PC-3 (cell line): ENCODE measurements at regions not wholly inside any gene's neighbourhood (a gene's known extent, or its start where the extent isn't known, plus 50 kb on each side); places are given as distances from the start of the nearest gene placed in this dataset.

ENCODE experiments used
- ATAC-seq: fragments of 200-7000 bp; cut with Tn5 transposase; 2 replicates; pipeline ENCODE4 v1.9.1; 2020; ENCODE audit warnings: mild to moderate bottlenecking, moderate library complexity
- BruUV-seq: library from RNA; stranded (reverse); fragments of 400-500 nt; replicated peaks from 2 replicates; lab custom pipeline; 2021; lab: Mats Ljungman, UMichigan
- CTCF ChIA-PET: fragments of 300-600 bp; sonication (Branson Sonifier 250); formaldehyde crosslinking; loops from one replicate; lab custom pipeline; 2022; ENCODE audit warnings: antibody characterized with exemption; lab: Charles Lee
- POLR2A ChIA-PET: fragments of 300-600 bp; sonication (Branson Sonifier 250); formaldehyde crosslinking; loops from one replicate; lab custom pipeline; 2022; ENCODE audit warnings: antibody characterized with exemption; ENCODE audit not compliant: unreplicated experiment; lab: Charles Lee
- DNase-seq: peaks from one replicate; pipeline ENCODE4 v3.0.0-alpha.2; 2015
- H2AFZ ChIP-seq: fragments of 300-600 bp; sonication (generic); 2 replicates; pipeline ENCODE4 v1.6.0; 2016; ENCODE audit warnings: antibody characterized with exemption, low read length
- H3F3A ChIP-seq: fragments of 300-600 bp; sonication (generic); one replicate; pipeline ENCODE4 v1.6.0; 2017; ENCODE audit warnings: antibody characterized with exemption, low read length, control low read depth, mild to moderate bottlenecking; ENCODE audit not compliant: unreplicated experiment
- H3K27ac ChIP-seq: fragments of 300-600 bp; sonication (generic); 2 replicates; pipeline ENCODE4 v1.5.1; 2016; ENCODE audit warnings: mild to moderate bottlenecking, low read length
- H3K27me3 ChIP-seq: fragments of 300-600 bp; sonication (generic); 2 replicates; pipeline ENCODE4 v1.6.1; 2016; ENCODE audit warnings: low read length, mixed read lengths
- H3K36me3 ChIP-seq: fragments of 300-600 bp; sonication (generic); 2 replicates; pipeline ENCODE4 v1.6.1; 2016; ENCODE audit warnings: low read depth, mixed run types, low read length, mixed read lengths
- H3K4me1 ChIP-seq: fragments of 300-600 bp; sonication (generic); 2 replicates; pipeline ENCODE4 v1.5.1; 2016; ENCODE audit warnings: low read length; ENCODE audit not compliant: insufficient read depth
- H3K4me2 ChIP-seq: fragments of 300-600 bp; sonication (generic); 2 replicates; pipeline ENCODE4 v1.6.0; 2016; ENCODE audit warnings: low read length
- H3K4me3 ChIP-seq: fragments of 300-600 bp; sonication (generic); 2 replicates; pipeline ENCODE4 v1.5.1; 2016; ENCODE audit warnings: mild to moderate bottlenecking, low read length, mixed read lengths
- H3K79me2 ChIP-seq: fragments of 300-600 bp; sonication (generic); 2 replicates; pipeline ENCODE4 v1.6.1; 2017; ENCODE audit warnings: low read length, mixed read lengths
- H3K9ac ChIP-seq: fragments of 300-600 bp; sonication (generic); 2 replicates; pipeline ENCODE4 v1.6.0; 2016; ENCODE audit warnings: mild to moderate bottlenecking, low read length
- H3K9me2 ChIP-seq: fragments of 300-600 bp; sonication (generic); replicated peaks from 2 replicates; pipeline ENCODE4 v1.6.1; 2016; ENCODE audit warnings: mixed run types, low read length, mixed read lengths
- H3K9me3 ChIP-seq: fragments of 300-600 bp; sonication (generic); 2 replicates; pipeline ENCODE4 v1.6.1; 2016; ENCODE audit warnings: low read length, mixed read lengths
- H4K20me1 ChIP-seq: fragments of 300-600 bp; sonication (generic); 2 replicates; pipeline ENCODE4 v1.6.1; 2016; ENCODE audit warnings: low read length, mixed read lengths
- EZH2 ChIP-seq: fragments of 300-600 bp; sonication (generic); IDR thresholded peaks from one replicate; pipeline ENCODE4 v1.6.1; 2017; ENCODE audit warnings: antibody characterized with exemption, mild to moderate bottlenecking, low read length; ENCODE audit not compliant: unreplicated experiment
- EZH2phosphoT487 ChIP-seq: fragments of 300-600 bp; sonication (generic); IDR thresholded peaks from 2 replicates; pipeline ENCODE4 v1.6.1; 2018; ENCODE audit warnings: mild to moderate bottlenecking, antibody characterized with exemption, low read length, borderline replicate concordance
- intact Hi-C: fragments of 100-400 bp; cut with micrococcal nuclease; formaldehyde crosslinking; loops from 2 replicates; pipeline ENCODE4 v1.9.0; 2023
- TF ChIP-seq, protein P1 (sequence below): fragments of 300-600 bp; sonication (generic); conservative IDR thresholded peaks from 2 replicates; pipeline ENCODE4 v1.5.1; 2017; ENCODE audit warnings: antibody characterized with exemption, low read depth, mild to moderate bottlenecking, low read length

DNA sequence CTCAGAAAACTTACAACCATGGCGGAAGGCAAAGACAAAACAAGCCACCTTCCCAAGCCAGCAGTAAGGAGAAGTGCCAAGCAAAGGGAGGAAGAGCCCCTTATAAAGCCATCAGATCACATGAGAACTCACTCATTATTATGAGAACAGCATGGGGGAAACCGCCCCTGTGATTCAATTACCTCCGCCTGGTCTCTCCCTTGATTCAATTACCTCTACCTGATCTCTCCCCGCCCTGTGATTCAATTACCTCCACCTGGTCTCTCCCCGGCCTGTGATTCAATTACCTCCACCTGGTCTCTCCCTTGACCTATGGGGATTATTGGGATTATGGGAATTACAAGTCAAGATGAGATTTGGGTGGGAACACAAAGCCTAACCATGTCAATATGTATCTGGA lies 467.3 kb upstream of the FTMT start:
- no peak for DNase-seq
- intact Hi-C loops, result no loop called here
- no peaks in the 10 kb centered on the region for H3K4me1 ChIP-seq
- no peak for ATAC-seq
- no peak overlapping the region for H3K4me2 ChIP-seq
- ChIA-PET CTCF (no interaction called here), POLR2A (no interaction called here)
- no peaks in the 10 kb centered on the region for H3K9me3 ChIP-seq
- no TSS peak for BruUV-seq
- no peaks in the 10 kb centered on the region for H3K27me3 ChIP-seq
- no peak for TF ChIP-seq EZH2phosphoT487
- TF ChIP-seq, protein P1, sequence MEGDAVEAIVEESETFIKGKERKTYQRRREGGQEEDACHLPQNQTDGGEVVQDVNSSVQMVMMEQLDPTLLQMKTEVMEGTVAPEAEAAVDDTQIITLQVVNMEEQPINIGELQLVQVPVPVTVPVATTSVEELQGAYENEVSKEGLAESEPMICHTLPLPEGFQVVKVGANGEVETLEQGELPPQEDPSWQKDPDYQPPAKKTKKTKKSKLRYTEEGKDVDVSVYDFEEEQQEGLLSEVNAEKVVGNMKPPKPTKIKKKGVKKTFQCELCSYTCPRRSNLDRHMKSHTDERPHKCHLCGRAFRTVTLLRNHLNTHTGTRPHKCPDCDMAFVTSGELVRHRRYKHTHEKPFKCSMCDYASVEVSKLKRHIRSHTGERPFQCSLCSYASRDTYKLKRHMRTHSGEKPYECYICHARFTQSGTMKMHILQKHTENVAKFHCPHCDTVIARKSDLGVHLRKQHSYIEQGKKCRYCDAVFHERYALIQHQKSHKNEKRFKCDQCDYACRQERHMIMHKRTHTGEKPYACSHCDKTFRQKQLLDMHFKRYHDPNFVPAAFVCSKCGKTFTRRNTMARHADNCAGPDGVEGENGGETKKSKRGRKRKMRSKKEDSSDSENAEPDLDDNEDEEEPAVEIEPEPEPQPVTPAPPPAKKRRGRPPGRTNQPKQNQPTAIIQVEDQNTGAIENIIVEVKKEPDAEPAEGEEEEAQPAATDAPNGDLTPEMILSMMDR, result no peak
- TF ChIP-seq EZH2, result no peak
- H4K20me1 ChIP-seq, result no peaks in the 10 kb centered on the region
- H3K36me3 ChIP-seq, result no peaks in the 10 kb centered on the region
- no peaks in the 10 kb centered on the region for H3K79me2 ChIP-seq
- no peak overlapping the region for H3K27ac ChIP-seq
- H2AFZ ChIP-seq, result no peak overlapping the region
- no peak overlapping the region for H3K9ac ChIP-seq
- no peaks in the 10 kb centered on the region for H3F3A ChIP-seq
- H3K4me3 ChIP-seq, result no peak overlapping the region
- H3K9me2 ChIP-seq, result no peaks in the 10 kb centered on the region

DNA sequence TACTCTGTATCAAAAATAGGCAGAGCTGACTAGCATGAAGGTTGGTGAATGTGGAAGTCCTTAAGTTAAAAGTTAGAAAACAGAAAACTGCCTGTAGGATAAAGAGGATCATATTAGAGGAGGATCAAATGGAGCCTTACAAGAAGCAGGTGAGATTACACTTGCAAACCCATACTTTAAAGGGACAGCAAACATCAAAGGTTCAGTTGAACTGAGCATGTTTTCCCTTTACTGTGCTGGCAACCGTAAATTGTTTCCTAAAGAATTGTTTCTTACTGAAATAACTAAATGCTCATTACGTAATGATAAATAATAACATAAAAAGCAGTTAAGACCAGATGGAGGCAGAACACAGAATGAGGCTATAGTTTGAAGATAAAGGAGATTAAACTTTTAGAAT lies 465.3 kb upstream of the FTMT start:
- H3K9ac ChIP-seq, result no peak overlapping the region

DNA sequence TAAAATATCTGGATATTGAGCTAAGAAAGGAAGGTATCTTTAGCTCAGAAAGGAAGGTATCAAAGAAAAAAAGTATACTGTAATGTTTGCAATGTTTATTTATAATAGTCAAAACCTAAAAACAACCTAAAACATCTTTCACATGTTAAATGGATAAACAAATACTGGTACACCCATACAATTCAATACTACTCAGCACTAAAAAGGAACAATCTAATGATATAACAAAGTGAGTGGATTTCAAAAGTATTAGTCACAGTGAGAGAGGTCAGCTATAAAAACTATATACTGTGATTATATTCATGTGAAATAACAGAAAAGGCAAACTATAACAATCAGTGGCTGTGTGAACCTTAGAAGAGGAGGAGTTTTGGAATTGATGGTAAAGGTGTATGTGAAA lies 455.0 kb upstream of the FTMT start:
- no TSS peak for BruUV-seq
- DNase-seq, result peak; percentile 14
- Histone ChIP-seq H3K27me3 (no peaks in the 10 kb centered on the region), H3K4me1 (no peaks in the 10 kb centered on the region), H3K9me3 (no peaks in the 10 kb centered on the region), H3K9ac (no peak overlapping the region), H3K9me2 (no peaks in the 10 kb centered on the region), H3F3A (no peaks in the 10 kb centered on the region), H3K4me3 (no peak overlapping the region), H2AFZ (no peak overlapping the region), H3K36me3 (no peaks in the 10 kb centered on the region), H3K27ac (no peak overlapping the region), H3K4me2 (no peak overlapping the region), H4K20me1 (no peaks in the 10 kb centered on the region), H3K79me2 (no peaks in the 10 kb centered on the region)
- POLR2A ChIA-PET, result no interaction called here
- CTCF ChIA-PET, result no interaction called here
- TF ChIP-seq EZH2phosphoT487, result no peak
- intact Hi-C loops, result no loop called here
- ATAC-seq, result peak; percentile 79

More for the DNA sequence above, 465.3 kb upstream of the FTMT start:
- no peak for TF ChIP-seq EZH2
- TF ChIP-seq, protein P1, result no peak
- no peak for TF ChIP-seq EZH2phosphoT487
- Histone ChIP-seq H3K4me1 (no peaks in the 10 kb centered on the region), H3K4me3 (no peak overlapping the region), H3F3A (no peaks in the 10 kb centered on the region), H3K9me2 (no peaks in the 10 kb centered on the region), H4K20me1 (no peaks in the 10 kb centered on the region), H2AFZ (no peak overlapping the region), H3K9me3 (no peaks in the 10 kb centered on the region), H3K27me3 (no peaks in the 10 kb centered on the region), H3K36me3 (no peaks in the 10 kb centered on the region), H3K27ac (no peak overlapping the region), H3K79me2 (no peaks in the 10 kb centered on the region), H3K4me2 (no peak overlapping the region)
- ChIA-PET POLR2A (no interaction called here), CTCF (no interaction called here)
- BruUV-seq, result no TSS peak
- intact Hi-C loops, result no loop called here
- no peak for ATAC-seq
- no peak for DNase-seq
